Duodenal mucosa (tissue), 2 donors: ENCODE measurements at regions not wholly inside any gene's neighbourhood (a gene's known extent, or its start where the extent isn't known, plus 50 kb on each side); places are given as distances from the start of the nearest gene placed in this dataset.

Experiments
- H3K27ac ChIP-seq: one replicate; pipeline ENCODE4 v1.7.0; 2013; ENCODE audit warnings: low read depth, low read length
- H3K27me3 ChIP-seq, 2 donors: one replicate each; pipeline ENCODE4 v1.7.0; 2013; ENCODE audit warnings: low read length in 2 of 2, control low read depth in 1 of 2; ENCODE audit not compliant: insufficient read depth in 2 of 2, control insufficient read depth in 1 of 2
- H3K36me3 ChIP-seq, 2 donors: one replicate each; pipeline ENCODE4 v1.7.0; 2013; ENCODE audit warnings: low read length in 2 of 2, control low read depth in 1 of 2; ENCODE audit not compliant: insufficient read depth in 2 of 2, control insufficient read depth in 1 of 2
- H3K4me1 ChIP-seq, 2 donors: one replicate each; pipeline ENCODE4 v1.7.0; 2013; ENCODE audit warnings: low read length in 2 of 2, control low read depth in 1 of 2; ENCODE audit not compliant: insufficient read depth in 2 of 2, control insufficient read depth in 1 of 2
- H3K4me3 ChIP-seq, 2 donors: one replicate each; pipeline ENCODE4 v1.7.0; 2013; ENCODE audit warnings: low read length in 2 of 2, low read depth in 1 of 2
- H3K9ac ChIP-seq, 2 donors: one replicate each; pipeline ENCODE4 v1.7.0; 2013; ENCODE audit warnings: low read length in 2 of 2, low read depth in 1 of 2
- H3K9me3 ChIP-seq, 2 donors: one replicate each; pipeline ENCODE4 v1.7.0; 2013; ENCODE audit warnings: low read length in 2 of 2, control low read depth in 1 of 2; ENCODE audit not compliant: control insufficient read depth in 1 of 2

DNA sequence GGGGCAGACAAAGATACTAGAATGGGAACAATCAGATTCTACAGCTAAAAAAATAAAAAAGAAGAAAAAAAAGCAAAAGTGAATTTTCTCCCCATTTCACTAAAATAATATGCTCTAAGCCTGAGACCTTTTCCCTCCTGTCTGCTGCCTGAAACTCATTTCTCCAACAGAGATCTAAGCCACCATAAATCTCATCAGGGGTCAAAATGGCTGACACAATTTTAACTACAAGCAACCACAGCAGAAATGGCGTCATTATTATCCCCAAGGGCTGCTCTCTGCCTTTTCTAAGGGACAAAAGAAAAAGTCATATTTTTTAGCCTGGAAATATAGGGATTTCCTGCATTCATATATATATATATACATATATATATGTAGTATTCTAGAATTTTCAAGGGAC lies 183.7 kb upstream of the CAMK1G start:
- H3K27me3 ChIP-seq = peaks cover 0 to 4% of the 10 kb centered on the region in 2 donors
- no peak overlapping the region for H3K4me3 ChIP-seq
- no peak overlapping the region for H3K9ac ChIP-seq
- H3K4me1 ChIP-seq = no peaks in the 10 kb centered on the region
- H3K9me3 ChIP-seq = no peaks in the 10 kb centered on the region
- no peaks in the 10 kb centered on the region for H3K36me3 ChIP-seq
- H3K27ac ChIP-seq = no peak overlapping the region

DNA sequence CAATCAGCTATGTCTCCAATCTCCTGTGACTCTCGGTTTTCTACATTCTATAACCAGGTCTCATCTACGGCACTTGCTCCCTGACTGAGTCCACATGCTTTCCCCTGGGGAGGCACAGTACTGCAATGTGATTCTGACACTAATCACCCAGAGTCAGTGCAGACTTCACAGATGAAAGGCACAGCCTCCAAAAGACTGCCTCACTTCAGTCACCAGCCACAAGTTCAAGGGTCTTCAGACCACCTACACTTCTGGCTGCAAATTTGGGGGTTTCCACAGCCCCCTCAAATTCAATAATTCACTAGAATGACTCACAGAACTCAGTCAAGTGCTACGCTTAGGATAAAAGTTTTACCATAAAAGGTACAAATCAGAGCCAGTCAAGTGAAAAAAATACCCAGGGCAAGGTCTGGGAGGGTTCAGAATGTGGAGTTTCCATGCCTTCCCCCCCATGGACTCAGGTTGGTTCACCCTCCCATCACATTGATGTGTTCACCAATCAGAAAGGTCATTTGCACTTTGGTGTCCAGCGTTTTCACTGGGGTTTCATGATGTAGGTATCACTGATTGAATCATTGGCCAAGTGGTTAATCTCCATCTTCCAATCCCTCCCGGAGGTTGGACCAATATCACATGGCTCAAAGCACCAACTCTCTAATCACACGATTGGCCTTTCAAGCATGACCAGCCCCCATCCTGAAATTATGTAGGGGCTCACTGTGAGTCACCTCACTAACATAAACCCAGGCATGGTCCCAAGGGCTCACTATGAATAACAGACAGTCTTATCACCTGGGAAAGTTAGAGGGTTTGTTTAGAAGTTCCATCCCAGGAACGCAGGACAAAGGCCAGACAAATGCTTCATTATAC lies 182.9 kb upstream of the CAMK1G start:
- H3K4me1 ChIP-seq = no peaks in the 10 kb centered on the region

DNA sequence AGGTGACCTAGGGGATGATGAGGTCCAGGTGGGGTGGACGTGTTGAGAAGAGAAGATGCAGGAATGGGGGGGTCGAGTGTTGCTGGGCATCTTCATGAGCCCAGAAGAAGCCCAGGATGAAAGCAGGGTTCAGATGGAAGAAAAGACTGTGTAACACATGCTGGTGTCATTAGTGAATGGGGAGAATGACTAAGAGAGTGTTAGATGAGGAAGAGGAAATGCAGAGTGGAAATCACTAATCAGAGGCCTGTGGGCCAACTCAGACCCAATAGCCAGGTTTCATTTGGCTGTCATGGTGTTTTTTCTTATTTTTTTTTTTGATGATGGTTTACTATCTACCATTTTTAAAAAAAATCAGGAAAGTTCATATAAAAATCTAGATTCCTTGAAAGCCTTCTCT lies 180.8 kb upstream of the CAMK1G start:
- H3K9ac ChIP-seq = no peak overlapping the region
- H3K27me3 ChIP-seq = peaks cover 0 to 4% of the 10 kb centered on the region in 2 donors
- no peaks in the 10 kb centered on the region for H3K4me1 ChIP-seq
- H3K4me3 ChIP-seq = no peak overlapping the region
- H3K9me3 ChIP-seq = no peaks in the 10 kb centered on the region
- H3K27ac ChIP-seq = no peak overlapping the region
- H3K36me3 ChIP-seq = no peaks in the 10 kb centered on the region

More for the DNA sequence above, 182.9 kb upstream of the CAMK1G start:
- Histone ChIP-seq H3K9me3 (no peaks in the 10 kb centered on the region), H3K9ac (no peak overlapping the region), H3K4me3 (no peak overlapping the region), H3K27ac (no peak overlapping the region), H3K36me3 (no peaks in the 10 kb centered on the region), H3K27me3 (peaks cover 0 to 4% of the 10 kb centered on the region in 2 donors)

GRCh38 chr1:209403921-209404320 lies 179.6 kb upstream of the CAMK1G start:
- H3K27ac ChIP-seq = no peak overlapping the region

GRCh38 chr1:209404577-209404976 lies 178.9 kb upstream of the CAMK1G start:
- Histone ChIP-seq H3K9me3 (no peaks in the 10 kb centered on the region), H3K36me3 (no peaks in the 10 kb centered on the region), H3K9ac (no peak overlapping the region), H3K4me1 (no peaks in the 10 kb centered on the region), H3K4me3 (no peak overlapping the region), H3K27me3 (peaks cover 0 to 4% of the 10 kb centered on the region in 2 donors), H3K27ac (no peak overlapping the region)

More at GRCh38 chr1:209403921-209404320, 179.6 kb upstream of the CAMK1G start:
- Histone ChIP-seq H3K4me3 (no peak overlapping the region), H3K36me3 (no peaks in the 10 kb centered on the region), H3K9ac (no peak overlapping the region), H3K4me1 (no peaks in the 10 kb centered on the region), H3K9me3 (no peaks in the 10 kb centered on the region), H3K27me3 (peaks cover 0 to 4% of the 10 kb centered on the region in 2 donors)

GRCh38 chr1:209405183-209405814 lies 178.2 kb upstream of the CAMK1G start:
- no peak overlapping the region for H3K4me3 ChIP-seq
- H3K36me3 ChIP-seq = no peaks in the 10 kb centered on the region
- no peaks in the 10 kb centered on the region for H3K4me1 ChIP-seq
- H3K27me3 ChIP-seq = peaks cover 0 to 4% of the 10 kb centered on the region in 2 donors
- no peaks in the 10 kb centered on the region for H3K9me3 ChIP-seq
- H3K9ac ChIP-seq = no peak overlapping the region
- H3K27ac ChIP-seq = no peak overlapping the region

- H3K27me3 ChIP-seq = peaks cover 0 to 6% of the 10 kb centered on the region in 2 donors
- no peaks in the 10 kb centered on the region for H3K9me3 ChIP-seq
- H3K9ac ChIP-seq = no peak overlapping the region
- no peaks in the 10 kb centered on the region for H3K4me1 ChIP-seq
- no peak overlapping the region for H3K4me3 ChIP-seq
- H3K27ac ChIP-seq = no peak overlapping the region
- H3K36me3 ChIP-seq = no peaks in the 10 kb centered on the region
These were observed 177.3 kb upstream of the CAMK1G start for GRCh38 chr1:209406168-209406567.

GRCh38 chr1:209406595-209406994 lies 176.9 kb upstream of the CAMK1G start:
- Histone ChIP-seq H3K27me3 (peaks cover 0 to 2% of the 10 kb centered on the region in 2 donors), H3K27ac (no peak overlapping the region), H3K9me3 (no peaks in the 10 kb centered on the region), H3K4me1 (no peaks in the 10 kb centered on the region), H3K36me3 (no peaks in the 10 kb centered on the region), H3K4me3 (no peak overlapping the region), H3K9ac (no peak overlapping the region)

- peaks cover 0 to 2% of the 10 kb centered on the region in 2 donors for H3K27me3 ChIP-seq
- H3K4me1 ChIP-seq = no peaks in the 10 kb centered on the region
- H3K4me3 ChIP-seq = no peak overlapping the region
- no peaks in the 10 kb centered on the region for H3K36me3 ChIP-seq
- H3K27ac ChIP-seq = no peak overlapping the region
- no peak overlapping the region for H3K9ac ChIP-seq
- no peaks in the 10 kb centered on the region for H3K9me3 ChIP-seq
These were observed 173.7 kb upstream of the CAMK1G start for GRCh38 chr1:209409780-209410179.

DNA sequence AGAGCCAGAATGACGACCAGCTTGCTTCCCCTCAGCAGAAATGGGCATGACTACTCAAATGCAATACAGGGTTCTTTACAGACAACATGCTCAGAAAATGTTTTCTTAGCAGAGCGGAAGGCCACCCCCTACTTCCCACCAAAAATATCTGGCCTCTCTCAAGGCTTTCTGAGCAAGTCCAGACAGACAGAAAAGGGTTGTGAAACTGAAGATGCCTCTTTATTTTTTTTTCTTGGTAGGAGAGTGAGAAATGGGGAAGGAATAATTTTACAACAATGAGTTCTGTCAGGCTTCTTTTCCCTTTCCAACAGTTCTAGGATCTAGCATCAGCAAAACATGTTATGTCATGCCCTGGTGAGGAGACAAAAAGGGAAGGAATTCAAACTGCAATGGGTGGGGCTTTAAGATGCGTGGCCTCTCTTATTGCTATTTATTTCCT lies 172.0 kb upstream of the CAMK1G start:
- H3K9me3 ChIP-seq = no peaks in the 10 kb centered on the region
- H3K27ac ChIP-seq = no peak overlapping the region
- H3K9ac ChIP-seq = no peak overlapping the region
- no peaks in the 10 kb centered on the region for H3K36me3 ChIP-seq
- H3K27me3 ChIP-seq = peaks cover 0 to 2% of the 10 kb centered on the region in 2 donors
- H3K4me1 ChIP-seq = no peaks in the 10 kb centered on the region
- no peak overlapping the region for H3K4me3 ChIP-seq
